Activated T-cell treated with anti-CD3 and anti-CD28 coated beads, Interleukin-2, amount 50 U/mL, for 4 hours (primary cell): ENCODE measurements at regions not wholly inside any gene's neighbourhood (a gene's known extent, or its start where the extent isn't known, plus 50 kb on each side); places are given as distances from the start of the nearest gene placed in this dataset.

Experiments used
- ATAC-seq, 2 donors: fragments of 200-7000 bp; cut with Tn5 transposase; one replicate each; pipeline ENCODE4 v1.10.0; 2021
- DNase-seq: peaks from one replicate; pipeline ENCODE4 v3.0.0-alpha.2; 2020
- H3K27me3 Mint-ChIP-seq: one replicate; pipeline ENCODE4 v1.8.0; 2021; ENCODE audit warnings: low read depth, mixed read lengths
- H3K36me3 Mint-ChIP-seq: one replicate; pipeline ENCODE4 v1.8.0; 2022; ENCODE audit warnings: mixed read lengths; ENCODE audit not compliant: insufficient read depth
- H3K4me1 Mint-ChIP-seq: one replicate; pipeline ENCODE4 v1.8.0; 2021; ENCODE audit warnings: low read depth, mixed read lengths
- H3K4me3 Mint-ChIP-seq: one replicate; pipeline ENCODE4 v1.8.0; 2021; ENCODE audit warnings: mild to moderate bottlenecking, moderate library complexity, mixed read lengths
- H3K9me3 Mint-ChIP-seq: one replicate; pipeline ENCODE4 v1.8.0; 2021; ENCODE audit warnings: mixed read lengths

DNA sequence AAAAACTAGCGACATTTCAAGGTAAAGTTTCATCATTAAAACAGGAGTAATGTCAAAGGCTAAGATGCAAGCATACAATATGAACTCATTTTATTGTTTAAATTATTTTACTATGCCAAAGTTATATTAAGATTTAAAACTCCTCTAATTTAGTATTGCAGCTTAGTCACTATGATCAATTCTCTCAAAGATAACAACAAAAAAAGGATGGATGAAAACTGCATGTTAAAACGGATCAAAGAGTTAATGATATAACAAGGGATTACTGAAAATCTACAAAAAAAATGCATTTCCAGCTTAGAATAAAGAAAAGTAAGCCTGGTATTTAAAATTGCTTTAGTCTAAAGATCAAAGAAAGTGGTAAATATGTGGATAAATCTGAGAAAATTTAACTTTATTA lies 587.8 kb upstream of the PCDH20 start:
- DNase-seq, result no peak
- no peaks in the 10 kb centered on the region for H3K4me1 Mint-ChIP-seq
- ATAC-seq, result no peak
- no peak overlapping the region for H3K4me3 Mint-ChIP-seq
- no peaks in the 10 kb centered on the region for H3K36me3 Mint-ChIP-seq
- no peaks in the 10 kb centered on the region for H3K27me3 Mint-ChIP-seq
- peaks cover under 1% of the 10 kb centered on the region for H3K9me3 Mint-ChIP-seq

DNA sequence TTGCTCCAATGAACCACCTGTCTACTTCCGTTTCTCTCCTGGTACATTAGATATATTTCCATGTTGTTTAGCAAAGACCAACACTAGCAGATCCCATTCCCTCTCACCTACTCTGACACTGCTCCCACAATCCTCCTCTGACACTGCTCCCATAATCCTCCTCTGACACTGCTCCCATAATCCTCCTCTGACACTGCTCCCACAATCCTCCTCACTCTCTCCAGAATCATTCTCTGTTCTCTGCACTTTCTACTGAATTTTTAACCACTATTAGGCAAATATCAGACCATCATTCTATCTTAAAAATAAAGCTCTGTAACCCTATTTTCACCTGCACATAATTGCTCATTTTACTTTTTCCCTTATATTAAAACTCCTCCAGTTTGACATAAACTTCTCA lies 578.5 kb upstream of the PCDH20 start:
- H3K36me3 Mint-ChIP-seq, result no peaks in the 10 kb centered on the region
- H3K27me3 Mint-ChIP-seq, result no peaks in the 10 kb centered on the region
- ATAC-seq (no peak), DNase-seq (no peak)
- H3K4me3 Mint-ChIP-seq, result no peak overlapping the region
- peaks cover 10% of the 10 kb centered on the region for H3K9me3 Mint-ChIP-seq
- H3K4me1 Mint-ChIP-seq, result no peaks in the 10 kb centered on the region

DNA sequence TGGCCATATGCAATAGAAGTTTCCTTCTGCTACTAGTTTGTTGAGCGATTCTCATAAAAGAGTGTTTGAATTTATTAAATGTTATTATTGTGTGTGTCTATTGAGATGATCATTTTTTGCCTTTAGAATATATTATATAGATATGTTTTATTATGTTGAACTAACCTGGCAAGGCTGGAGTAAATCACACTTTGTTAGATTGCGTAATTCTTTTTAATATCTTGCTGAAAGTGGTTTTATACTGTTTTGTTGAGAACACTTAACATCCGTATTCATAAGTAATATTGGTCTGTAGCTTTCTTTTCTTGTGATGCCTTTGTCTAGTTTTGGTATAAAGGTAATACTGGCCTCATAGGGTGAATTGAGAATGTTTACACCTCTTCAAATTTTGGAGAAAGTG lies 574.3 kb upstream of the PCDH20 start:
- H3K9me3 Mint-ChIP-seq, result no peaks in the 10 kb centered on the region
- ATAC-seq, result no peak
- H3K4me1 Mint-ChIP-seq, result no peaks in the 10 kb centered on the region
- H3K4me3 Mint-ChIP-seq, result no peak overlapping the region
- no peaks in the 10 kb centered on the region for H3K36me3 Mint-ChIP-seq
- H3K27me3 Mint-ChIP-seq, result no peaks in the 10 kb centered on the region
- DNase-seq, result no peak

DNA sequence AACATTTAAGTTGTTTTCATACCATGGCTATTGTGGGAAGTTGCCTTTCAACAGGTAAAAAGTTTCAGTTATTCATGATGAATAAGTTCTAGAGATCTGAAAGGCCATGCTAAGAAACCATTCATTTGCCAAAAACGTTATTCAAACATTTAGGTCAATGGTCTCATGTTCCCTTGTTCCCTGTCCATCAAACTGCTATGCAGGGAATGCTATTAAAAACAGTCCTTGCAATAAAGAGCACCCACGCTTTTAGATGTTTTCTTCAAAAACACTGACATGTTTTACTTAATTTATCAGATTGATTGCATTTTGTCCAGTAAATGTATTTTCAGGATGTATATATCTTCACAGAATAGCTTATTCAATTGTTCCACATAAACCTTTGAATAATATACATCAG lies 573.2 kb upstream of the PCDH20 start:
- DNase-seq, result no peak
- H3K4me3 Mint-ChIP-seq, result no peak overlapping the region
- no peaks in the 10 kb centered on the region for H3K27me3 Mint-ChIP-seq
- H3K4me1 Mint-ChIP-seq, result no peaks in the 10 kb centered on the region
- H3K9me3 Mint-ChIP-seq, result peaks cover 3% of the 10 kb centered on the region
- no peak for ATAC-seq
- no peaks in the 10 kb centered on the region for H3K36me3 Mint-ChIP-seq

DNA sequence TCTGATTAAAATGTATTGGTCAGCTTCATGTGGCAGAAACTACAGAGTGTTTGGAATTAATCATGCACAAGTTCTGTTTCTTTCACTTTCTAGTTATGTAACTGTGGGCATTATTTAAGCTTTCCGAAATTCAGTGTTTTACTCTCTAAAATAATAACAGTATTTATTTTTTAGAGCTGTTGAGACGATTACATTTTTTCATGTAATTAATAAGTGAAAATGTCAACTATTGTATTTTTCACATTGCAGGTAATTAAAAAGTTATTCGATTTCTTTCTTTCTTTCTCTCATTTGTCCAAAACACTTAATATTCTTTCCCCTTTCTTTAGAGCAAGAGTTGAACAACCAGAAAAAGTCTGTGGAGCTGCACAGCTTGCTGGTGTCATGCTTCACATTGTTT lies 559.4 kb upstream of the PCDH20 start:
- no peak for ATAC-seq
- no peak for DNase-seq
- Mint-ChIP-seq H3K27me3 (no peaks in the 10 kb centered on the region), H3K4me3 (no peak overlapping the region), H3K4me1 (no peaks in the 10 kb centered on the region), H3K36me3 (no peaks in the 10 kb centered on the region), H3K9me3 (peaks cover 22% of the 10 kb centered on the region)

DNA sequence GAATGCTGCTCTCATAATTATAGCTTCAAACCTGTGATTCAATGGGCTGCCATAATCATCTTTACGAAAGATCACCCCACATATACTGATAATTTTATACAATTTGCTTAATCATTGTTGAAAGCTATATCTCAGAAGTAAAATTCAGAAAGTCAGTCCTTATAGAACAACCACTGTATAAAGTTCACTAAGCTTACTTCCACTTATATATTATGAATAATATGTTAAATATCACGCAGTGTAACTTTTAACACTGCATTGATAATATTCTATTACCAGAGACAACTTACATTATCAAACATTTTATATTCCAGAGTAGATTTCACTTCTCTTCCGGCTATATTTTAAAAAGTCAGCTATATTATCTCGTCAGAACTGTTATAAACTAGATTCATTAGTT lies 550.1 kb upstream of the PCDH20 start:
- no peak for DNase-seq
- Mint-ChIP-seq H3K4me1 (no peaks in the 10 kb centered on the region), H3K9me3 (peaks cover 8% of the 10 kb centered on the region), H3K27me3 (no peaks in the 10 kb centered on the region), H3K36me3 (no peaks in the 10 kb centered on the region), H3K4me3 (no peak overlapping the region)
- ATAC-seq, result no peak

DNA sequence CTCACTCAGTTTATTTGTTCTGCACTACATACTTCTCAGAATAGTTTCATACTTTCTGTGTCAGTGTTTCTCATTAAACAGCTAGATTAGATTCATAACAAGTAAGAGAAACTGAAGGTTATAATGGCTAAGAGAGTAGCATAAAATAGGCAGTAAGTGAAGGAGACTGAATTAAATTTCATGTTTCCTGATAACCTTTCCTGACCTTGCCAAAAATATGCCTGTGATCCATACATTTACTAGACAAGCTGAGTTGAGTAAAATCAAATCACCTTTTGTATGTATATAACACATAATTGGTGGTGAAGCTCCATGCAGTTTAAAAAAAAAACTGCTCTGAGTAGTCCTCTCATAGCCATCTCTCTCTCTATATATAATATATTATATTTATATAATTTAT lies 545.3 kb upstream of the PCDH20 start:
- Mint-ChIP-seq H3K4me3 (no peak overlapping the region), H3K27me3 (no peaks in the 10 kb centered on the region), H3K4me1 (no peaks in the 10 kb centered on the region), H3K9me3 (peaks cover 13% of the 10 kb centered on the region), H3K36me3 (no peaks in the 10 kb centered on the region)
- DNase-seq (no peak), ATAC-seq (no peak)

DNA sequence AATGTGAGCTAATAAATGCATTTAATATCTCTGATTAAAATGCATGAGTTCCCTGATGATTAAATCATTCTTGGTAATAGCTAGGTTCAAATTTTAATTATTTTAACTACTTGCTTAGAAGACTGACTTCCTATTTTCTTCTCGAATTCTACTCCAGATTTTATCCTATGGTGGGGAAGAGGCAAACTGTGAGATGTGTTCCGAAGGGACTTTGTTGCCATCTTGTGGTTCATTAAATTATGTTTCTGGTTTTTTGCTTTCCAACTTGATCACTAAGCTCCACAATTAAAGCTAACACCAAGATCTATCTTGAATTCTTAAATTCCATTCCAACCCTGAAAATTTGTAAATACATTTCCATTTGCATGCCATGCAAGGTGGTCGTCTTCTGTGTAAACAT lies 538.4 kb upstream of the PCDH20 start:
- Mint-ChIP-seq H3K4me3 (no peak overlapping the region), H3K9me3 (peaks cover 5% of the 10 kb centered on the region), H3K4me1 (no peaks in the 10 kb centered on the region), H3K27me3 (no peaks in the 10 kb centered on the region), H3K36me3 (no peaks in the 10 kb centered on the region)
- DNase-seq (no peak), ATAC-seq (no peak)

DNA sequence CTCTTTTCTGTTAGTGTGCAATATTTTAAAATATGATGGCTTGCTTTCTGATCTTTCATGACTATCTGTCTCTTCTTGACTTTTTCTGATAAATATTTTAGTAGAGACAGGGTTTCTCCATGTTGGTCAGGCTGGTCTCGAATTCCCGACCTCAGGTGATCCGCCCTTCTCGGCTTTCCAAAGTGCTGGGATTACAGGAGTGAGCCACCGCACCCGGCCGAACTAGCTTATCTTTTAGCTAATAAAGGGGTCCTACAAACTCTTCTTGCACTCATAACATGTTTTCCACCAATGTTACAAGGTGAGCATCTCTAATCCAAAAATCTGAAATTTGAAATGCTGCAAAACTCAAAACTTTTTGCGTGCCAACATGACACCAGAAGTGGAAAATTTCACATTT lies 535.2 kb upstream of the PCDH20 start:
- no peak for ATAC-seq

DNA sequence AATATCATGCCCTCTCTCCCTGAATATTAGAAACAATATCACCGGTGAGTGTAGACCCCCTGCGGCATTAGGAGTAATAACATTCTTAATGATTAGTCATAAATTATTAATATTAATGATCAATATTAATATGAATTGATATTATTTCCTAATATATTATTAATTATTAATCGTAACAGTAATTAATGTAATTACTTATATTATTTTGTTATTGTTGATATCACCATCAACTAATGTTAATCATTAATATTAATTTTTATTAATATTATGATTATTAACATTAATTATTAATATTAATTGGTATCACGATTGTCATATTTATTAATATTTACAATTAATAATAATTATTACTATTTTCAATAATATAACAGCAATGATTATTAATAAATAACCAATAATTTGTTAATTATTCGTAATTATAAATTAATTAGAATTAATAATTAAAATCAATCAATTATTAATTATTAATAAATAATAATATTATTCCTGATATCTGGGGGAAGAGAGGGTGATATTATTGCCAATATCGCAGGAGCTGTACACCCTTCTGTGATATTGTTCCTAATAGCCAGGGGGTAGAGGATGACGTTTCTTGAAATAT lies 528.8 kb upstream of the PCDH20 start:
- H3K4me1 Mint-ChIP-seq, result no peaks in the 10 kb centered on the region
- no peaks in the 10 kb centered on the region for H3K27me3 Mint-ChIP-seq
- no peaks in the 10 kb centered on the region for H3K36me3 Mint-ChIP-seq
- no peak overlapping the region for H3K4me3 Mint-ChIP-seq
- ATAC-seq, result no peak
- no peak for DNase-seq
- H3K9me3 Mint-ChIP-seq, result peaks cover 17% of the 10 kb centered on the region

More for the DNA sequence above, 535.2 kb upstream of the PCDH20 start:
- Mint-ChIP-seq H3K4me1 (no peaks in the 10 kb centered on the region), H3K36me3 (no peaks in the 10 kb centered on the region), H3K9me3 (no peaks in the 10 kb centered on the region), H3K27me3 (no peaks in the 10 kb centered on the region), H3K4me3 (no peak overlapping the region)
- no peak for DNase-seq

DNA sequence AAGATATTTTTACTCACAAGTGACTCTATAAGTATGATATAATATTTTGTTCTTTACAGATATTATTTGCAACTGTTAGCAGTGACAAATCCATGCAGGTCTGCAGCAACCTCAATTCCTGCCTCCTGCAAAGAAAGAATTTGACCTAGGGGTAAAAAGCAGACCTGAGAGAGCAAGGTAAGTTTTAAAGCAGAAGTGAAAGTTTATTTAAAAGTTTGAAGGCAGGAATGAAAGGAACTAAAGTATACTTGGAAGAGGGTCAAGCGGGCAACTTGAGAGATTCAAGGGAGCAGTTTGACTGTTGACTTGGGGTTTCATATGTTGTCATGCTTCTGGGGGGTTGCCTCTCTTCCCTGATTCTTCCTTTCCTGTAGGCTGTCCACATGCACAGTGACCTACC lies 520.1 kb upstream of the PCDH20 start:
- Mint-ChIP-seq H3K9me3 (peaks cover 4% of the 10 kb centered on the region), H3K4me3 (no peak overlapping the region), H3K27me3 (no peaks in the 10 kb centered on the region), H3K4me1 (no peaks in the 10 kb centered on the region), H3K36me3 (no peaks in the 10 kb centered on the region)
- ATAC-seq (no peak), DNase-seq (no peak)

DNA sequence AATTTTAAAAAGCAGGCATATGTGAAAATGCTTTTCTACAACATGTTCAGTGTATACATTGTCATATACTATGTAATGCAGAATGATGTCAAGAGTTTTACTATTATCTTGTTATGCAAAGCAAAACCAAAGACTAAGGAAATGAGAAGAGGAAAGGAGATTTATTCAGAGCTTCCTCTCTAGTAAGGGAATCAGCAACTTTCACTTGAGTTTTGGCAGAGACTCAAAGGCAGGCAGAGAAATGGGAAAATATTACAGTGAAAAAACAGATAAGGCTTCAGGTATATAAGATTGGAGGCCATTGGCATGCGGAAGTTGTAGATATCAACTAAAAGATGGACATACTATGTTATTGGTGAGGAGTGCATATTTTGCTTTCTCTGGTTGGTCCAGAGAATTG lies 512.0 kb upstream of the PCDH20 start:
- Mint-ChIP-seq H3K4me1 (no peaks in the 10 kb centered on the region), H3K27me3 (no peaks in the 10 kb centered on the region), H3K36me3 (no peaks in the 10 kb centered on the region), H3K4me3 (no peak overlapping the region), H3K9me3 (peaks cover 15% of the 10 kb centered on the region)
- DNase-seq (no peak), ATAC-seq (no peak)

DNA sequence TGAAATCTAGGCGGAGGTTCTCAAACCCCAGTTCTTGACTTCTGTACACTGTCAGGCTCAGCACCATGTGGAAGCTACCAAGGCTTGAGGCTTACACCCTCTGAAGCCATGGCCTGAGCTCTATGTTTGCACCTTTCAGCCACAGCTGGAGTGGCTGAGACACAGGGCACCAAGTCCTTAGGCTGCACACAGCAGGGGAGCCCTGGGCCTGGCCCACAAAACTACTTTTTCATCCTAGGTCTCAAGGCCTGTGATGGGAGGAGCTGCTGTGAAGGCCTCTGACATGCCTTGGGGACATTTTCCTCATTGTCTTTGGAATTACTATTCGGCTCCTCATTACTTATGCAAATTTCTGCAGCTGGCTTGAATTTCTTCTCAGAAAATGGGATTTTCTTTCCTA lies 503.2 kb upstream of the PCDH20 start:
- Mint-ChIP-seq H3K4me3 (no peak overlapping the region), H3K27me3 (no peaks in the 10 kb centered on the region), H3K36me3 (no peaks in the 10 kb centered on the region), H3K9me3 (peaks cover 8% of the 10 kb centered on the region), H3K4me1 (no peaks in the 10 kb centered on the region)
- DNase-seq (no peak), ATAC-seq (no peak)

DNA sequence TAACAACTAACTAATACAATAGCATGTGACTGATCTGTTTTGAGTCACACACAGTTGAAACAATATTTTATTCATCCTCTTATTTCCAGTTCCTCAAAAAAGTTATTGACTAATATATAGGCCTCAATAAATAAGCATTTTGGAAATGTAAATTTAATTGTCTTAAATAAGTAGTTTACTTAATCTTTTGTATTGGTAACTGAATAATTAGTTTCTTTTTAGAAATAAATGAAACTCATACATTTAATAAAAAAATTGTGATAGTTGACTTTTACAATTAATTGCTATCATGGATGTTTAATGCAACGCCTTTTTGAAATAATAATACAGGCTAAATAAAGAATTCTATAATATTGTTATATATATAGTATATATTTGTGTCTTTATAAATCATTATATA lies 500.8 kb upstream of the PCDH20 start:
- H3K36me3 Mint-ChIP-seq, result no peaks in the 10 kb centered on the region
- H3K4me3 Mint-ChIP-seq, result no peak overlapping the region
- H3K27me3 Mint-ChIP-seq, result no peaks in the 10 kb centered on the region
- H3K9me3 Mint-ChIP-seq, result peaks cover 5% of the 10 kb centered on the region
- DNase-seq (no peak), ATAC-seq (no peak)
- no peaks in the 10 kb centered on the region for H3K4me1 Mint-ChIP-seq

DNA sequence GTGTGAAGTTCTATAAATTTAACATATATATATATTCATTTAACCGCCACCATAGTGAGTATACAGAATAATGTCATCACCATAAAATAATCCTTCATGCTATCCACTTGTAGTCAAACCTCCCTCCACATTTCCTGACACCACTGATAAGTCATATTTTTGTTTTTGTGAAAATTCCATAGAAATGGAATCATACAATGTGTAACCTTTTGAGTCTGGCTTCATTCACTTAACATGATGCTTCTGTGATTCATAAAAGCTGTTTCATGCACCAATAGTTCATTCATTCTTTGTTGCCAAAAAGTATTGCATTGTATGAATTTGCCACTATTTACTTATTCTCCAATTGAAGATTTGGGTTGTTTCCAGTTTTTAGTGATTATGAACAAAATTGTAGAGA lies 497.5 kb upstream of the PCDH20 start:
- no peaks in the 10 kb centered on the region for H3K27me3 Mint-ChIP-seq
- DNase-seq (no peak), ATAC-seq (no peak)
- no peak overlapping the region for H3K4me3 Mint-ChIP-seq
- H3K9me3 Mint-ChIP-seq, result peaks cover 4% of the 10 kb centered on the region
- H3K36me3 Mint-ChIP-seq, result no peaks in the 10 kb centered on the region
- no peaks in the 10 kb centered on the region for H3K4me1 Mint-ChIP-seq
